ENCODE measurements at regions not wholly inside any gene's neighbourhood (a gene's known extent, or its start where the extent isn't known, plus 50 kb on each side); places are given as distances from the start of the nearest gene placed in this dataset.
"Not testable (repeated sequence)": the region's sequence is repeated elsewhere in the genome, so short reads cannot be mapped to it uniquely, and the experiment has no call there.

DNA sequence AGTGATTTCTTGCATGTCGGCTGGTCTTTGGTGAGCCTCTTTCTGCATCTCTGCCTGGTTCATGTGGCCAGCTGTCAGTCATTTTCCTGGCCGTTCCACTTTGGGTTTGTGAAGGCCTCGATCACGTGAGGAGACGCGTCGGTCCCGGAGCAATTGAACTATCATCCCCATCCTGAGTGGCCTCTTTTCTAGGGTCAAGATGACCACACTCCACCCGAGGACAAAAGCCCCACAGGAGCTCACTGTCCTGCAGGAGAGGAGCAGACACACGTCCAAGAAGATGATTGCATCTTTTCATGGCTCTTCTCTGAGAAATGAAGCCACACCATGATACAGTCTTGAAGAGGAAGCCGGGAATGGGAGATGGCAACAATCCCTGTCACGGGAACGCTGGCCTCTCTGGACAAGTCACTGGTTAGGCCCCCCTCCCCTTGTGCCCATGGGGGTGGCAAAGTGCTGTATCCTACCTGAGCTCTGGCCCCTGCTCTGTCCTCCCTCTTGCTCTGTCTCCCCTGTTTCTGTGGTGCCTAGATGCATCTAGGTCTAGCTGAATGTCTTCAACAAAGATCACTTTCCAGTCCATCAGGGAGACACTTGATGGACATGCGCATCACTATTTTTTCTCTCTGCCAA is 291.4 kb upstream of the ZNF337 start:
- DNase-seq (ENCODE audit: low spot score), result not testable (repeated sequence)

DNA sequence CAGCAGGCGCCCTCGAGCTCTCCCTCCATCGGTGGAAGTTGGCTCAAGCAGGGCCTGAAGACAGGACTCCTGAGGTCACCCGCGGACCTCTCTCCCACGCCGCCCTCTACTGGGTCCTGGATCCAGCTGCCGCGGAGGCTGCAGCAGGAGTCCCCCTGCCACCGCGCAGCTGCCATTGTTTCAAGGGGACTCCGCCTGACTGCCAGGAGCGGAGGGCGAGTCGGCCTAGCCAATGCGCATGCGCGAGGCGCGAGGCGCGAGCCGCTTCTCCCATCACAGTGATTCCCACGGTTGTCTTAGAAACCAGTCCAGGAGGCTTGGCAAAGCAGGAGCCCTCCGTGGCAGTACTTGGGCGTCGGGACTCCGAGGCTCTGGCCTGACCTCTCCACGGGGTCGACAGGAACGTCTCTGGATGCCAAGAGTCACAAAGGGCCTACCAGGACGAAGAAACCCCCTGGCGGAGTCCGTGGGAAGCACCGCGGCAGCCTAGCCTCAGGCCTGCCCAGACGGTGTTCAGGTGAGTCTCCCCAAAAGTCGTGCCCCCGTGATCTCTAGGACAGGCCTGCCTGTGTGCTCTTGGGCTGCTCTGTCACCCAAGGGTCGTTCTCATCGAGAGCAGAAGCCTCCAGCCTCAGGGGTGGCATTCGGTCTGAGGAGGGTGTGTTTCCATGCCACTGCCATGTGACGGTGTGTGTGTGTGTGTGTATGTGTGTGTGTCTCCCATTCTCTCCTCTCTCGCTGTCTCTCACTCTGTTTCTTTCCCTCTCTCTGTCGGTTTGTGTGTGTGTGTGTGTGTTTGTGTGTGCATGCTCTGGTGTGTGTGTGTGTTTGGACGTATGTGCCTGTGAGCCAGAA is 290.6 kb upstream of the ZNF337 start:
- no peak for DNase-seq (ENCODE audit: low spot score)

DNA sequence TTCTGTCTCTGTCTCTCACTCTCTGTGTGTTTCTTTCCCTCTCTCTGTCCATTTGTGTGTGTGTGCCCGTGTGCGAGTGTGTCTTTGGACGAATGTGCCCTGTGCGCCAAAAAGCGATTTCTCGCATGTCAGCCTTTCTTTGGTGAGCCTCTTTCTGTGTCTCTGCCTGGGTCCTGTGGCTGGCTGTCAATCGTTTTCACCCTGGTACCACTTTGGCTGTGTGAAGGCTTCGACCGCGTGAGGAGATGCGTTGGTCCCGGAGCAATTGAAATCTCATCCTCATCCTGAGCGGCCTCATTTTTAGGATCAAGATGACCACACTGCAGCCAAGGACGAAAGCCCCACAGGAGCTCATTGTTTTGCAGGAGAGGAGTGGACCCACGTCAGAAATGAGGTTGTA is 288.9 kb upstream of the ZNF337 start:
- no peak for DNase-seq (ENCODE audit: low spot score)

- no peak for DNase-seq (ENCODE audit: low spot score)
These were observed 288.3 kb upstream of the ZNF337 start for GRCh38 chr20:25984933-25985332.

GRCh38 chr20:25982701-25983100 is 286.0 kb upstream of the ZNF337 start:
- DNase-seq (ENCODE audit: low spot score), result not testable (repeated sequence)

GRCh38 chr20:25978450-25979190 is 282.0 kb upstream of the ZNF337 start:
- DNase-seq (ENCODE audit: low spot score), result not testable (repeated sequence)

GRCh38 chr20:25975816-25976215 is 279.2 kb upstream of the ZNF337 start:
- peak; percentile 14 for DNase-seq (ENCODE audit: low spot score)

- DNase-seq (ENCODE audit: low spot score), result not testable (repeated sequence)
These were observed 268.6 kb upstream of the ZNF337 start for GRCh38 chr20:25965203-25965602.

- DNase-seq (ENCODE audit: low spot score), result not testable (repeated sequence)
These were observed 257.2 kb upstream of the ZNF337 start for GRCh38 chr20:25953876-25954275.

- DNase-seq (ENCODE audit: low spot score), result not testable (repeated sequence)
These were observed 238.6 kb upstream of the ZNF337 start for GRCh38 chr20:25935230-25935629.

DNA sequence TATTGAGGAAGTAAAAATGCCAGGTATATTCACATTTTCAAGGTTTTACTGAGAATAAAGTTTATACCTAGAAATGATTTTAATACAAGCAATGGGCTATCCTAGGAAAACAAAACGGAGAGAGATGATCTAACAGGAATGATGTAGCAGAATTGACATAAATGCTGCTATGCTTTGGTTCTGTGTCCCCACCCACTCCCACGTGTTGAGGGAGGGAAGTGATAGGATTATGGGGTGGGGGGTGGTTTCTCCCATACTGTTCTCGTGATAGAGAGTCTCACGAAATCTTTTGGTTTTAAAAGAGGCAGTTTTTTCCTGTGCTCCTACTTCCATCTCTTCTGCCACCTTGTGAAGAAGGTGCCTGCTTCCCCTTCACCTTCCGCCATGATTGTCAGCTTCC is 236.2 kb upstream of the ZNF337 start:
- not testable (repeated sequence) for DNase-seq (ENCODE audit: low spot score)

GRCh38 chr20:25932170-25932569 is 235.5 kb upstream of the ZNF337 start:
- DNase-seq (ENCODE audit: low spot score), result not testable (repeated sequence)

DNA sequence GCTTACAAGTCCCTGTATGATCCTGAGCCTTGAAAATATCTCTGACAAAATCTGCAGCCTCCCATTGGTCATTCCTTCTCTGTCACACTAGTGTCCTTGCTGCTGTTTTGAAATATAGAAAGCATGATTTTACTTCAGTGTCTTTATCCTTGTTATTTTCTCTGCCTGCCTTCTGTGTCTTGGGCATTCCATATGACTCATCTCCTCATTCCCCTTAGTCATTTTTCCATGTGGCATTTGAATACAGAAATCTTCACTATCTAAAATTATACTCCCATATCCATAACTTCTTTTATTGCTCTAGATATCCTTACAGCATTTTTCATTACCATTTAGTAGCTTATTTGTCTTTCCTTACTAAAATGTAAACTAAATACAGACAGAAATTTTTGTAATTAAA is 205.7 kb upstream of the ZNF337 start:
- peak; percentile 57 for DNase-seq (ENCODE audit: low spot score)

DNA sequence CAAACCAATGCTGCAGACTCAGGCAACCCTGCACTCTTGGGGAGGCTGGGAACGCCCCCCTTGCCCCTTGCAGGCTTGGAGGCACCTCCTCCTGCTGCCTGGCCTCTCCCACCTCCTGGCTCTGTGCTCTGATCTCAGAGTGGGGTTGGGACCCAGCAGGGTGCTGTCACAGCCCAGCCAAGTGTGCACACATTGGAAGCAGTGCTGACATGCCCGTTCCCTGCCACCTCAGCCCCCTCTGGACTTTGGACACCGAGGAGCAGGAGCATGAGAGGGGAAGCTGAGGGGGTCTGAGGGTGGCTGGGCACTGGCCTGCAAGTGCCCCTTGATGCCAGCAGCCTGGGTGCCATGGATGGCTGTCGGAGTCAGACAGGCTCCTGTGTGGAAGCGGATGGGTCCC is 202.0 kb upstream of the ZNF337 start:
- DNase-seq (ENCODE audit: low spot score), result not testable (repeated sequence)

- DNase-seq (ENCODE audit: low spot score), result not testable (repeated sequence)
These were observed 182.4 kb upstream of the ZNF337 start for GRCh38 chr20:25879096-25879495.

GRCh38 chr20:25868650-25868979 is 172.0 kb upstream of the ZNF337 start:
- not testable (repeated sequence) for DNase-seq (ENCODE audit: low spot score)

DNA sequence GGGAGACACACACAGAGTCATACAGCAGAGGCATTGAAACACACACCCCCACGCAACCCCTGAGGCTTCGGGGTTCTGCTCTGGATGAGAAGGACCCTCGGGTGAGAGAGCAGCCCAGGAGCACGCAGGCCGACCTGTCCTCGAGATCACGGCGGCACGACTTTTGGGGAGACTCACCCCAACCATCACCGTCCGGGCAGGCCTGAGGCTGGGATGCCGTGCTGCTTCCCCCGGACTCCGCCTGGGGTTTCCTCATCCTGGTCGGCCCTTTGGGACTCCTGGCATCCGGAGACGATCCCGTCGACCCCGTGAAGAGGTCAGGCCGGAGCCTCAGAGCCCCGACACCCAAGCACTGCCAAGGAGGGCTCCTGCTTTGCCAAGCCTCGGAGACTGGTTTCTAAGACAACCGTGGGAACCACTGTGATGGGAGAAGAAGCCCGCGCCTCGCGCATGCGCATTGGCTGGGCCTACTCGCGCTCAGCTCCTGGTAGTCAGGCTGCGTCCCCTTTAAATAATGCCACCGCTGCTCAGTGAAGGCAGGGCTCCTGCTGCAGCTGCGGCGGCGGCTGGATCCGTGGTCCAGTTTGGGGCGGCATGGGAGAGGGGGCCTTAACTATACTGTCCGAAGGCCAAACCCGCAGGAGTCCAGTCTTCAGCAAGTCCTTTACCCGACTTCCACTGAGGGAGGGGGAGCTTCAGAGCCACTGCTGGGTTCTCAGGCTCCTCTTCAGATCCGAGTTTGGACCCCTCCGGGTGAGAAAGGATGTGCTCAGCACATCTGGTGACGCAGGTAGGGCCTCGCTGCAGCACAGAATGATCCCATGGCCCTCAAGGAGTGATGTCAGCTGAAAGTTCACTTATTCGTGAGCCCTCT is 171.4 kb upstream of the ZNF337 start:
- DNase-seq (ENCODE audit: low spot score), result no peak

GRCh38 chr20:25867015-25867775 is 170.5 kb upstream of the ZNF337 start:
- DNase-seq (ENCODE audit: low spot score), result not testable (repeated sequence)

DNA sequence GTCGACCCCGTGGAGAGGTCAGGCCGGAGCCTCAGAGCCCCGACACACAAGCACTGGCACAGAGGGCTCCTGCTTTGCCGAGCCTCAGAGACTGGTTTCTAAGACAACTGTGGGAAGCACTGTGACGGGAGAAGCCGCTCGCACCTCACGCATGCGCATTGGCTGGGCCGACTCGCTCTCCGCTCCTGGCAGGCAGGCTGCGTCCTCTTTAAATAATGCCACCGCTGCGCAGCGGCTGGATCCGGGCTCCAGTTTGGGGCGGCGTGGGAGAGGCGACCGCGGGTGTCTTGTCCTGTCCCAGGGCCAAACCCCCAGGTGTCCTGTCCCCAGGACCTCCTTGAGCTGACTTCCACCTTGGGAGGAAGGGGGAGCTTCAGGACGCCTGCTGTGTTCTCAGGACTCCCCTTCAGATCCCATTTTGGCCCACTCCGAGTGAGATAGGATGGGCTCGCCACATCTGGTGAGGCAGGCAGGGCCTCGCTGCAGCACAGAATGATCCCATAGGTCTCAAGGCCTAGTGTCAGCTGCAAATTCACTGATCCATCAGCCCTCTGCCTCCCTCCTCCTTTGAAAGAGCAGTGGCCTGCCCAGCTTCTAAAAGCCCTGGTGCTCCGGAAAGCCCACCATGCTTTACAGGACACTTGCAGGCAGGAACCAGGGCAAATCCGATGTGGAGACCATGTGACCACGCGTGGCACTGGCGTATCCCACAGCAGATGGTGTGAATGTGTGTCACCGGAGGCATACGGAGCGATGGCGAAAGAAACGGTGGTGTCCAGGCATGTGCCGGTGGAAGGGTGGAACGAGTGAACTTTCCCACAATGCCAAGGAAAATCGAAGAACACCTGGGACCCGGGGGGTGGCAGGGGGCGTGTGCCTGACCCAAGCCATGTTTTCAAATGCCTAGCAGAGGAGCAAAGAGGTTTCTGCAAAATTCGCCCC is 169.3 kb upstream of the ZNF337 start:
- peak; percentile 87 for DNase-seq (ENCODE audit: low spot score)
